A673 (cell line): ENCODE measurements at regions not wholly inside any gene's neighbourhood (a gene's known extent, or its start where the extent isn't known, plus 50 kb on each side); places are given as distances from the start of the nearest gene placed in this dataset.

Experiments used
- CTCF ChIP-seq: fragments of 300-800, 200-600 bp; sonication (generic); conservative IDR thresholded peaks from 2 replicates; pipeline ENCODE4 v1.5.1; 2017; ENCODE audit warnings: low read depth, mild to moderate bottlenecking, antibody characterized with exemption, low read length, moderate library complexity, mixed read lengths
- EZH2 ChIP-seq: fragments of 200-600 bp; sonication (generic); IDR thresholded peaks from 2 replicates; pipeline ENCODE4 v1.6.1; 2017; ENCODE audit warnings: borderline replicate concordance, low read depth, mild to moderate bottlenecking, mixed read lengths, antibody characterized with exemption, low read length; ENCODE audit not compliant: poor library complexity, severe bottlenecking

GRCh38 chr11:50155508-50155907, 122.8 kb downstream of the OR4C45 start:
- TF ChIP-seq CTCF = no peak
- no peak for TF ChIP-seq EZH2
